Uterus (tissue), 2 donors: ENCODE measurements at regions not wholly inside any gene's neighbourhood (a gene's known extent, or its start where the extent isn't known, plus 50 kb on each side); places are given as distances from the start of the nearest gene placed in this dataset.

ENCODE experiments used
- CTCF ChIP-seq, 4 experiments: fragments of 200-600 bp in 2 of 4; fragments of 450-650 bp in 2 of 4; sonication (generic) in 2 of 4; IDR thresholded peaks; one replicate each; pipeline ENCODE4 v1.5.1; 2016 to 2019; ENCODE audit warnings: antibody characterized with exemption in 4 of 4, mild to moderate bottlenecking in 2 of 4, moderate library complexity in 1 of 4
- POLR2A ChIP-seq, 2 donors: fragments of 450-650 bp; IDR thresholded peaks; one replicate each; pipeline ENCODE4 v1.6.1; 2016; ENCODE audit warnings: antibody characterized with exemption in 2 of 2, mild to moderate bottlenecking in 1 of 2, moderate library complexity in 1 of 2

GRCh38 chr12:43210485-43211192 lies 341.4 kb downstream of the ADAMTS20 start:
- TF ChIP-seq CTCF (IDR thresholded peaks at IDR 0.05) (no peak), POLR2A (IDR thresholded peaks at IDR 0.05) (no peak)
